GM18858 (cell line): ENCODE measurements at regions not wholly inside any gene's neighbourhood (a gene's known extent, or its start where the extent isn't known, plus 50 kb on each side); places are given as distances from the start of the nearest gene placed in this dataset.
"Not testable (repeated sequence)": the region's sequence is repeated elsewhere in the genome, so short reads cannot be mapped to it uniquely, and the experiment has no call there.

ENCODE experiments used
- ATAC-seq: cut with Tn5 transposase; IDR thresholded peaks from one replicate; pipeline ENCODE4 v1.9.1; 2021; ENCODE audit not compliant: unreplicated experiment

- no peak for ATAC-seq
Observed at GRCh38 chr18:21928925-21929324, 188.3 kb downstream of the MIB1 start.

GRCh38 chr18:21930177-21930576 is 189.6 kb downstream of the MIB1 start:
- no peak for ATAC-seq

GRCh38 chr18:21933931-21934765 is 193.6 kb downstream of the MIB1 start:
- no peak for ATAC-seq

- ATAC-seq, result no peak
Observed at GRCh38 chr18:21934766-21935015, 194.1 kb downstream of the MIB1 start.

- no peak for ATAC-seq
Observed at GRCh38 chr18:21943456-21943855, 202.9 kb downstream of the MIB1 start.

- no peak for ATAC-seq
Observed at GRCh38 chr18:21949326-21950015, 208.9 kb downstream of the MIB1 start.

- ATAC-seq, result peak; percentile 98
Observed at GRCh38 chr18:21955757-21956652, 213.4 kb upstream of the GATA6 start.

GRCh38 chr18:21958263-21958662 is 211.1 kb upstream of the GATA6 start:
- ATAC-seq, result no peak

- ATAC-seq, result no peak
Observed at GRCh38 chr18:21958707-21959450, 210.5 kb upstream of the GATA6 start.

- ATAC-seq, result no peak
Observed at GRCh38 chr18:21960189-21960588, 209.2 kb upstream of the GATA6 start.

GRCh38 chr18:21963336-21963735 is 206.1 kb upstream of the GATA6 start:
- no peak for ATAC-seq

GRCh38 chr18:21968338-21968737 is 201.1 kb upstream of the GATA6 start:
- no peak for ATAC-seq

GRCh38 chr18:21972281-21972680 is 197.1 kb upstream of the GATA6 start:
- ATAC-seq, result no peak

GRCh38 chr18:21975954-21976353 is 193.4 kb upstream of the GATA6 start:
- not testable (repeated sequence) for ATAC-seq

GRCh38 chr18:21978546-21979170 is 190.7 kb upstream of the GATA6 start:
- no peak for ATAC-seq

GRCh38 chr18:21979171-21979560 is 190.2 kb upstream of the GATA6 start:
- ATAC-seq, result no peak

- ATAC-seq, result no peak
Observed at GRCh38 chr18:21979759-21980158, 189.6 kb upstream of the GATA6 start.

GRCh38 chr18:21980744-21981143 is 188.6 kb upstream of the GATA6 start:
- no peak for ATAC-seq

- not testable (repeated sequence) for ATAC-seq
Observed at GRCh38 chr18:21981489-21981888, 187.9 kb upstream of the GATA6 start.

- ATAC-seq, result no peak
Observed at GRCh38 chr18:21991081-21991534, 178.3 kb upstream of the GATA6 start.
